Sigmoid colon (tissue), 4 donors: ENCODE measurements at regions not wholly inside any gene's neighbourhood (a gene's known extent, or its start where the extent isn't known, plus 50 kb on each side); places are given as distances from the start of the nearest gene placed in this dataset.

Source experiments
- POLR2A ChIP-seq, 2 donors: fragments of 450-650 bp; IDR thresholded peaks; one replicate each; pipeline ENCODE4 v1.6.1; 2016; ENCODE audit warnings: antibody characterized with exemption in 2 of 2, mild to moderate bottlenecking in 2 of 2, moderate library complexity in 2 of 2
- POLR2AphosphoS5 ChIP-seq, 4 donors: sonication (generic); formaldehyde crosslinking; IDR thresholded peaks; one replicate each; pipeline ENCODE4 v1.6.1; 2017; ENCODE audit warnings: antibody characterized with exemption in 4 of 4
- TF ChIP-seq, protein P1 (sequence below), 4 experiments: fragments of 450-650 bp in 3 of 4; fragments of 200-600 bp in 1 of 4; IDR thresholded peaks; one replicate each; pipeline ENCODE4 v1.5.1; 2016 to 2019; ENCODE audit warnings: antibody characterized with exemption in 4 of 4, mild to moderate bottlenecking in 3 of 4, moderate library complexity in 2 of 4

DNA sequence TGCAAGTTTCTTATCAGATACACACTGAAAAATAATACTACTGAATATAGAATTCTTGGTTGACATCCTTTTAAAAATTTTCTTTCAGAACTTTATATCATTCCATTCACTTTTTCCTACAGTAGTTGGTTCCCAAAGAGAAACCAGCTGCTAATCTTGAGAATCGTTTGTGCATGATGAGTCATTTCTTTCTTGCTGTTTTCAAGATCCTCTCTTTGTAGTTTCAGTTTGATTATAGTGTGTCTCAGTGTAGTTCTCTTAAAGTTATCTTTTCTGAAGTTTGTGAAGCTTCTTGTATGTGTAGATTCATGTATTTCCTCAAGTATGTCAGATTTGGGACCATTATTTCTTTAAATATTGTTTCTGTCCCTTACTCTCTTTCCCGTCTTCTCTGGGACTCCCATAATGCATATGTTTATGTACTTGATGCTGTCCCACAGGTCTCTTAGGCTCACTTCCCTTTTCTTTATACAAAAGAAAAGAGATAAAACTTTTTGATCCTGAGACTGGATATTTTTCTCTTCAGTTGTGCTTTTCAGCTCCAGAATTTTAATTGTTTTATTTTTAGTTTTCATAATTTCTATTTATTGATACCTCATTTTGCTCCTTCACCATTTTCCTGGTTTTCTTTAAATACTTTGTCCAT, 801.0 kb downstream of the TDRD15 start:
- TF ChIP-seq, protein P1, sequence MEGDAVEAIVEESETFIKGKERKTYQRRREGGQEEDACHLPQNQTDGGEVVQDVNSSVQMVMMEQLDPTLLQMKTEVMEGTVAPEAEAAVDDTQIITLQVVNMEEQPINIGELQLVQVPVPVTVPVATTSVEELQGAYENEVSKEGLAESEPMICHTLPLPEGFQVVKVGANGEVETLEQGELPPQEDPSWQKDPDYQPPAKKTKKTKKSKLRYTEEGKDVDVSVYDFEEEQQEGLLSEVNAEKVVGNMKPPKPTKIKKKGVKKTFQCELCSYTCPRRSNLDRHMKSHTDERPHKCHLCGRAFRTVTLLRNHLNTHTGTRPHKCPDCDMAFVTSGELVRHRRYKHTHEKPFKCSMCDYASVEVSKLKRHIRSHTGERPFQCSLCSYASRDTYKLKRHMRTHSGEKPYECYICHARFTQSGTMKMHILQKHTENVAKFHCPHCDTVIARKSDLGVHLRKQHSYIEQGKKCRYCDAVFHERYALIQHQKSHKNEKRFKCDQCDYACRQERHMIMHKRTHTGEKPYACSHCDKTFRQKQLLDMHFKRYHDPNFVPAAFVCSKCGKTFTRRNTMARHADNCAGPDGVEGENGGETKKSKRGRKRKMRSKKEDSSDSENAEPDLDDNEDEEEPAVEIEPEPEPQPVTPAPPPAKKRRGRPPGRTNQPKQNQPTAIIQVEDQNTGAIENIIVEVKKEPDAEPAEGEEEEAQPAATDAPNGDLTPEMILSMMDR (IDR thresholded peaks at IDR 0.05), result no peak
- TF ChIP-seq POLR2A (IDR thresholded peaks at IDR 0.05) (no peak), POLR2AphosphoS5 (IDR thresholded peaks at IDR 0.05) (no peak)
